ENCODE measurements at regions not wholly inside any gene's neighbourhood (a gene's known extent, or its start where the extent isn't known, plus 50 kb on each side); places are given as distances from the start of the nearest gene placed in this dataset.

DNA sequence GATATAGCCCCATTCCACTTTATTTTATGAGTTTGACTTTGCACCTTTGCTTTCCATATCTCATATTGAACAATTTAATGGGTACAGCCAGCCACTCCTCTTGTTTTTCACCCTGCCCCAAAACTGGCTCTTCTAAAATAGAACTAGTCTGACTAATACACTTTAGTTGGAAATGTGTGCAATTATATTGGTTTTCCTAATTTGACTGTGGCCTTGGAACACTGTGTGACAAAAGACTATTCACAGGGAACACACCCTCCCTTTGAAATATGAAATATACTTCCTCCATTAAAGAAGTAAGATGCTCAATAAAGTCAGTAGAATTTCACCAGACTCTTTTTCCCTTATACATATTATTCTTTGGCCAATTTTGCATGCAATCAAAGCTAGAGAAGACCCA lies 218.6 kb upstream of the DCN start:
- no peaks in the 10 kb centered on the region for H3K4me1 ChIP-seq (ENCODE audit: control insufficient read depth in 2 of 2, insufficient read depth in 2 of 2, low read length in 2 of 2)
- H3K9ac ChIP-seq (ENCODE audit: low read length) = no peak overlapping the region
- no peak overlapping the region for H3K4me2 ChIP-seq (replicated peaks; ENCODE audit: low read depth, low read length, poor library complexity, severe bottlenecking)
- Mint-ChIP-seq H3K27me3 (peaks cover 19% of the 10 kb centered on the region), H3K4me3 (no peak overlapping the region), H3K27ac (no peak overlapping the region), H3K4me1 (no peaks in the 10 kb centered on the region), H3K9me3 (ENCODE audit: insufficient read depth) (peaks cover 3% of the 10 kb centered on the region)
- POLR2A ChIA-PET = no interaction called here
- H3K27me3 ChIP-seq (replicated peaks in 1 of 4; ENCODE audit: control extremely low read depth in 1 of 4, control insufficient read depth in 3 of 4, insufficient read depth in 4 of 4, low read length in 3 of 4) = no peaks in the 10 kb centered on the region
- no peak overlapping the region for H3K27ac ChIP-seq (ENCODE audit: low read length in 2 of 2)
- no peak for ATAC-seq (ENCODE audit: low read depth)
- no peaks in the 10 kb centered on the region for H3K9me3 ChIP-seq (ENCODE audit: control extremely low read depth in 1 of 3, control insufficient read depth in 2 of 3, insufficient read depth in 1 of 3, low read length in 2 of 3)
- H4K20me1 ChIP-seq (ENCODE audit: control insufficient read depth, insufficient read depth, low read length, poor library complexity, severe bottlenecking) = no peaks in the 10 kb centered on the region
- no peak for DNase-seq
- H2AFZ ChIP-seq (ENCODE audit: insufficient read depth, low read depth, low read length, poor library complexity, severe bottlenecking) = no peak overlapping the region
- no peak overlapping the region for H3K4me3 ChIP-seq (ENCODE audit: control extremely low read depth in 1 of 5, extremely low read depth in 1 of 5, insufficient read depth in 1 of 5, low read depth in 2 of 5, low read length in 4 of 5)
- H3K79me2 ChIP-seq (ENCODE audit: control insufficient read depth, insufficient read depth, low read length) = no peaks in the 10 kb centered on the region
- H3K36me3 ChIP-seq (replicated peaks in 1 of 2; ENCODE audit: control extremely low read depth in 1 of 2, control insufficient read depth in 1 of 2, extremely low read depth in 1 of 2, insufficient read depth in 2 of 2, low read length in 1 of 2) = no peaks in the 10 kb centered on the region
- CTCF ChIA-PET = interaction anchor here (0.7 to 3.2 kb wide), 2 partner anchors 15 to 19 kb away, joined by 3 to 13 read pairs; no protein-coding TSS in a partner anchor
- intact Hi-C loops (cut with micrococcal nuclease) = no loop called here
- TF ChIP-seq, protein P1, sequence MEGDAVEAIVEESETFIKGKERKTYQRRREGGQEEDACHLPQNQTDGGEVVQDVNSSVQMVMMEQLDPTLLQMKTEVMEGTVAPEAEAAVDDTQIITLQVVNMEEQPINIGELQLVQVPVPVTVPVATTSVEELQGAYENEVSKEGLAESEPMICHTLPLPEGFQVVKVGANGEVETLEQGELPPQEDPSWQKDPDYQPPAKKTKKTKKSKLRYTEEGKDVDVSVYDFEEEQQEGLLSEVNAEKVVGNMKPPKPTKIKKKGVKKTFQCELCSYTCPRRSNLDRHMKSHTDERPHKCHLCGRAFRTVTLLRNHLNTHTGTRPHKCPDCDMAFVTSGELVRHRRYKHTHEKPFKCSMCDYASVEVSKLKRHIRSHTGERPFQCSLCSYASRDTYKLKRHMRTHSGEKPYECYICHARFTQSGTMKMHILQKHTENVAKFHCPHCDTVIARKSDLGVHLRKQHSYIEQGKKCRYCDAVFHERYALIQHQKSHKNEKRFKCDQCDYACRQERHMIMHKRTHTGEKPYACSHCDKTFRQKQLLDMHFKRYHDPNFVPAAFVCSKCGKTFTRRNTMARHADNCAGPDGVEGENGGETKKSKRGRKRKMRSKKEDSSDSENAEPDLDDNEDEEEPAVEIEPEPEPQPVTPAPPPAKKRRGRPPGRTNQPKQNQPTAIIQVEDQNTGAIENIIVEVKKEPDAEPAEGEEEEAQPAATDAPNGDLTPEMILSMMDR (IDR thresholded peaks at IDR 0.05) = no peak
- no peak for TF ChIP-seq EZH2 (IDR thresholded peaks at IDR 0.05; ENCODE audit: borderline replicate concordance, insufficient read depth, low read depth, low read length, poor library complexity, severe bottlenecking)

GRCh38 chr12:91400271-91400670 lies 217.7 kb upstream of the DCN start:
- no peak overlapping the region for H3K9ac ChIP-seq (ENCODE audit: low read length)
- ChIA-PET CTCF (interaction anchor here (3.2 kb wide), 1 partner anchor 18 kb away, joined by 13 read pairs; no protein-coding TSS in a partner anchor), POLR2A (no interaction called here)
- H3K27ac ChIP-seq (ENCODE audit: low read length in 2 of 2) = no peak overlapping the region
- Mint-ChIP-seq H3K27ac (no peak overlapping the region), H3K9me3 (ENCODE audit: insufficient read depth) (no peaks in the 10 kb centered on the region), H3K4me3 (no peak overlapping the region), H3K4me1 (no peaks in the 10 kb centered on the region), H3K27me3 (peaks cover 24% of the 10 kb centered on the region)
- no peaks in the 10 kb centered on the region for H3K36me3 ChIP-seq (replicated peaks in 1 of 2; ENCODE audit: control extremely low read depth in 1 of 2, control insufficient read depth in 1 of 2, extremely low read depth in 1 of 2, insufficient read depth in 2 of 2, low read length in 1 of 2)
- WGBS (ENCODE audit: insufficient coverage) = no CpG with 5 or more reads among the region's 4 CpGs
- no peak for DNase-seq
- no peak overlapping the region for H3K4me3 ChIP-seq (ENCODE audit: control extremely low read depth in 1 of 5, extremely low read depth in 1 of 5, insufficient read depth in 1 of 5, low read depth in 2 of 5, low read length in 4 of 5)
- no peaks in the 10 kb centered on the region for H3K4me1 ChIP-seq (ENCODE audit: control insufficient read depth in 2 of 2, insufficient read depth in 2 of 2, low read length in 2 of 2)
- no peaks in the 10 kb centered on the region for H3K27me3 ChIP-seq (replicated peaks in 1 of 4; ENCODE audit: control extremely low read depth in 1 of 4, control insufficient read depth in 3 of 4, insufficient read depth in 4 of 4, low read length in 3 of 4)
- H3K9me3 ChIP-seq (ENCODE audit: control extremely low read depth in 1 of 3, control insufficient read depth in 2 of 3, insufficient read depth in 1 of 3, low read length in 2 of 3) = peaks cover 0 to under 1% (median 0%) of the 10 kb centered on the region in 3 donors
- intact Hi-C loops (cut with micrococcal nuclease) = no loop called here
- no peaks in the 10 kb centered on the region for H4K20me1 ChIP-seq (ENCODE audit: control insufficient read depth, insufficient read depth, low read length, poor library complexity, severe bottlenecking)
- H3K79me2 ChIP-seq (ENCODE audit: control insufficient read depth, insufficient read depth, low read length) = no peaks in the 10 kb centered on the region
- H3K4me2 ChIP-seq (replicated peaks; ENCODE audit: low read depth, low read length, poor library complexity, severe bottlenecking) = no peak overlapping the region
- ATAC-seq (ENCODE audit: low read depth) = no peak
- H2AFZ ChIP-seq (ENCODE audit: insufficient read depth, low read depth, low read length, poor library complexity, severe bottlenecking) = no peak overlapping the region
- TF ChIP-seq, protein P1 (IDR thresholded peaks at IDR 0.05) = no peak
- no peak for TF ChIP-seq EZH2 (IDR thresholded peaks at IDR 0.05; ENCODE audit: borderline replicate concordance, insufficient read depth, low read depth, low read length, poor library complexity, severe bottlenecking)
